ENCODE measurements at regions not wholly inside any gene's neighbourhood (a gene's known extent, or its start where the extent isn't known, plus 50 kb on each side); places are given as distances from the start of the nearest gene placed in this dataset.

DNA sequence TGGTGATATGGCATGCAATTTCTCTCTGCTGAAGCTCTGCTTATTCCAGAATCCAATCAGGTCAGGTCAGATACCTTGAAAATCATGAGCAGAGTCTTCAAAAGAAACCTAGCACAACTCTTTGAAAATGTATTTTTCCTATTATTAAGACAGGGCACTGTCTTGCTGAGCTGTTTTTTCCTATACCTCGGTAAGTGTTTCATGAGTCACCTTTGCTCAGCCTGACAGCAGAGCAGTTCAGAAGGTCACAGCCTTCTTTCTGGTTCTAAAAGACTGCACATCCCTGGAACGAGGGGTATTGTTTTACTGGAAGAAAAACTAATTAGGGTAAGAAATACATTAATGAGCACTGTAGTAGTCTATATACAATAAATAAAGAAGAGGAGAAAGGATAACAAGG is 422.0 kb downstream of the SOX2 start:
- TF ChIP-seq, protein P1, sequence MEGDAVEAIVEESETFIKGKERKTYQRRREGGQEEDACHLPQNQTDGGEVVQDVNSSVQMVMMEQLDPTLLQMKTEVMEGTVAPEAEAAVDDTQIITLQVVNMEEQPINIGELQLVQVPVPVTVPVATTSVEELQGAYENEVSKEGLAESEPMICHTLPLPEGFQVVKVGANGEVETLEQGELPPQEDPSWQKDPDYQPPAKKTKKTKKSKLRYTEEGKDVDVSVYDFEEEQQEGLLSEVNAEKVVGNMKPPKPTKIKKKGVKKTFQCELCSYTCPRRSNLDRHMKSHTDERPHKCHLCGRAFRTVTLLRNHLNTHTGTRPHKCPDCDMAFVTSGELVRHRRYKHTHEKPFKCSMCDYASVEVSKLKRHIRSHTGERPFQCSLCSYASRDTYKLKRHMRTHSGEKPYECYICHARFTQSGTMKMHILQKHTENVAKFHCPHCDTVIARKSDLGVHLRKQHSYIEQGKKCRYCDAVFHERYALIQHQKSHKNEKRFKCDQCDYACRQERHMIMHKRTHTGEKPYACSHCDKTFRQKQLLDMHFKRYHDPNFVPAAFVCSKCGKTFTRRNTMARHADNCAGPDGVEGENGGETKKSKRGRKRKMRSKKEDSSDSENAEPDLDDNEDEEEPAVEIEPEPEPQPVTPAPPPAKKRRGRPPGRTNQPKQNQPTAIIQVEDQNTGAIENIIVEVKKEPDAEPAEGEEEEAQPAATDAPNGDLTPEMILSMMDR (IDR thresholded peaks at IDR 0.05; ENCODE audit: extremely low read depth in 1 of 2, insufficient read depth in 1 of 2, low read depth in 1 of 2, low read length in 2 of 2) = no peak
- TF ChIP-seq GATA2 (IDR thresholded peaks at IDR 0.05; ENCODE audit: insufficient read depth, insufficient read length, low read depth, low read length) (no peak), POLR2A (IDR thresholded peaks at IDR 0.05; ENCODE audit: low read depth, low read length) (no peak), MYC (IDR thresholded peaks at IDR 0.05; ENCODE audit: low read depth, low read length) (no peak), POLR2AphosphoS5 (IDR thresholded peaks at IDR 0.05; ENCODE audit: insufficient read depth, low read depth, low read length) (no peak), EZH2 (IDR thresholded peaks at IDR 0.05; ENCODE audit: borderline replicate concordance, low read depth, low read length, severe bottlenecking) (no peak)
